PFSK-1 (cell line): ENCODE measurements at regions not wholly inside any gene's neighbourhood (a gene's known extent, or its start where the extent isn't known, plus 50 kb on each side); places are given as distances from the start of the nearest gene placed in this dataset.

Source experiments
- FOXP2 ChIP-seq: optimal IDR thresholded peaks from 2 replicates; pipeline ENCODE3; 2011; ENCODE audit warnings: borderline replicate concordance, control low read depth, inconsistent platforms; ENCODE audit not compliant: insufficient read depth; ENCODE audit errors: extremely low read length, extremely low read depth
- POLR2AphosphoS5 ChIP-seq: IDR thresholded peaks from 2 replicates; pipeline ENCODE4 v1.6.1; 2012; ENCODE audit warnings: low read depth, mild to moderate bottlenecking, control low read depth, low read length, moderate library complexity
- SIN3A ChIP-seq: IDR thresholded peaks from 2 replicates; pipeline ENCODE4 v1.6.1; 2012; ENCODE audit warnings: mild to moderate bottlenecking, low read length, moderate library complexity, borderline replicate concordance; ENCODE audit not compliant: insufficient read depth
- TAF1 ChIP-seq: IDR thresholded peaks from 2 replicates; pipeline ENCODE4 v1.6.1; 2012; ENCODE audit warnings: low read length, control low read depth, borderline replicate concordance; ENCODE audit not compliant: insufficient read depth
- TF ChIP-seq, protein P1 (sequence below), 2 experiments: IDR thresholded peaks; 2 replicates each; pipeline versions ENCODE4 v1.6.1 to v1.8.0; 2011 to 2012; ENCODE audit warnings: low read depth in 2 of 2, low read length in 2 of 2, control low read depth in 1 of 2, inconsistent platforms in 1 of 2, mild to moderate bottlenecking in 1 of 2, moderate library complexity in 1 of 2; ENCODE audit not compliant: insufficient read depth in 1 of 2

DNA sequence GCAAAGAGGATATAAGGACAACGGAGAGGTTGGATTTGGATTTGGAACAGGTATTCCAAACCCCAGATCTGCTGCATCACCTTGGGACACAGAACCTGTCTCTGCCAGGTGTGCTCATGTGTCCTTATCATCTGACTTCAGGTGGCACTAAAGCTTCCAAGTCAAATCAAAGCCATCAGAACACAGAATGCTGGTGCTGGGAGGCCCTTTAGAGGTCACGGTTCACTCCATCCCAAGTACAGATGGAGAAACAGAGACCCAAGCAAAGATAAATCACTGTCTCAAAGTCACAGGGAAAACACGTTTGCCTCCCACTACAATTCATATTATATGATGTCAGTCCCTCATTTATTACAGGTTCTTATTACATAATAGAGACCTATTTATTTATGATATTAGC lies 72.8 kb downstream of the HES1 start:
- no peak for TF ChIP-seq FOXP2
- no peak for TF ChIP-seq TAF1
- no peak for TF ChIP-seq SIN3A
- TF ChIP-seq, protein P1, sequence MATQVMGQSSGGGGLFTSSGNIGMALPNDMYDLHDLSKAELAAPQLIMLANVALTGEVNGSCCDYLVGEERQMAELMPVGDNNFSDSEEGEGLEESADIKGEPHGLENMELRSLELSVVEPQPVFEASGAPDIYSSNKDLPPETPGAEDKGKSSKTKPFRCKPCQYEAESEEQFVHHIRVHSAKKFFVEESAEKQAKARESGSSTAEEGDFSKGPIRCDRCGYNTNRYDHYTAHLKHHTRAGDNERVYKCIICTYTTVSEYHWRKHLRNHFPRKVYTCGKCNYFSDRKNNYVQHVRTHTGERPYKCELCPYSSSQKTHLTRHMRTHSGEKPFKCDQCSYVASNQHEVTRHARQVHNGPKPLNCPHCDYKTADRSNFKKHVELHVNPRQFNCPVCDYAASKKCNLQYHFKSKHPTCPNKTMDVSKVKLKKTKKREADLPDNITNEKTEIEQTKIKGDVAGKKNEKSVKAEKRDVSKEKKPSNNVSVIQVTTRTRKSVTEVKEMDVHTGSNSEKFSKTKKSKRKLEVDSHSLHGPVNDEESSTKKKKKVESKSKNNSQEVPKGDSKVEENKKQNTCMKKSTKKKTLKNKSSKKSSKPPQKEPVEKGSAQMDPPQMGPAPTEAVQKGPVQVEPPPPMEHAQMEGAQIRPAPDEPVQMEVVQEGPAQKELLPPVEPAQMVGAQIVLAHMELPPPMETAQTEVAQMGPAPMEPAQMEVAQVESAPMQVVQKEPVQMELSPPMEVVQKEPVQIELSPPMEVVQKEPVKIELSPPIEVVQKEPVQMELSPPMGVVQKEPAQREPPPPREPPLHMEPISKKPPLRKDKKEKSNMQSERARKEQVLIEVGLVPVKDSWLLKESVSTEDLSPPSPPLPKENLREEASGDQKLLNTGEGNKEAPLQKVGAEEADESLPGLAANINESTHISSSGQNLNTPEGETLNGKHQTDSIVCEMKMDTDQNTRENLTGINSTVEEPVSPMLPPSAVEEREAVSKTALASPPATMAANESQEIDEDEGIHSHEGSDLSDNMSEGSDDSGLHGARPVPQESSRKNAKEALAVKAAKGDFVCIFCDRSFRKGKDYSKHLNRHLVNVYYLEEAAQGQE (IDR thresholded peaks at IDR 0.05; ENCODE audit: insufficient read depth in 1 of 2, low read depth in 2 of 2, low read length in 2 of 2), result no peak
- TF ChIP-seq POLR2AphosphoS5, result no peak

DNA sequence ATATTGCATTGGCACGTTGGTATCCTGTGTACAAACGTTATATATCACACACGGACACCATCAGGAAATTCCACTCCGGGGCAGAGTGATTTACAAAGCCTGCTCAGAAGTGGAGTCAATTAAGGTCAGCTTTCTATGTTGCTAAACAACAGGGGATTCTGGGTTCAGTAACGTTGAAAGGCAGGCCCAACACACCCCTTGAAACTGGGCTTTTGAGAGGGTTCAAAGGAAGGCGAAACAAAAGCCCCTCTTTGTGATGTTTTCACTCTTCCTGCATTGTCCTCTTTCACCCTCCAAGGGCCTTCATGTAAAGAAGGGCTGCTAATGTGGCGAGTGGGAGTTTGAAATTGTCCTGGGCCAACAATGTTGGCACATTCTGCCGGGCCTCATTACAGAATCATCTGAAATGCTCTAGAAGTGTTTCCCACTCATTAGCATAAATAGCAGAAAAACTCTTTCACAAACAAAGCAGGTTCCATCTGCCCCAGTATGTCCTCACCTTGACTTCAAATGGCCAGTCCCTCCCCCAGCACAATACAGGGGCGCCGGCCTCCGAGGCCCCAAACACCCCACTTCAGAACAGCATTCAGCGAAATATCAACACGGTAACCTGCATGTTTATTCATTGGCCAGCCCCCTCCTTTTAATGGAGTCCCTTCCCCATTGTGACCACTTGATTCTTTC lies 76.4 kb downstream of the HES1 start:
- no peak for TF ChIP-seq POLR2AphosphoS5
- TF ChIP-seq, protein P1 (IDR thresholded peaks at IDR 0.05; ENCODE audit: insufficient read depth in 1 of 2, low read depth in 2 of 2, low read length in 2 of 2), result no peak
- TF ChIP-seq FOXP2, result no peak
- TF ChIP-seq TAF1, result no peak
- TF ChIP-seq SIN3A, result no peak

DNA sequence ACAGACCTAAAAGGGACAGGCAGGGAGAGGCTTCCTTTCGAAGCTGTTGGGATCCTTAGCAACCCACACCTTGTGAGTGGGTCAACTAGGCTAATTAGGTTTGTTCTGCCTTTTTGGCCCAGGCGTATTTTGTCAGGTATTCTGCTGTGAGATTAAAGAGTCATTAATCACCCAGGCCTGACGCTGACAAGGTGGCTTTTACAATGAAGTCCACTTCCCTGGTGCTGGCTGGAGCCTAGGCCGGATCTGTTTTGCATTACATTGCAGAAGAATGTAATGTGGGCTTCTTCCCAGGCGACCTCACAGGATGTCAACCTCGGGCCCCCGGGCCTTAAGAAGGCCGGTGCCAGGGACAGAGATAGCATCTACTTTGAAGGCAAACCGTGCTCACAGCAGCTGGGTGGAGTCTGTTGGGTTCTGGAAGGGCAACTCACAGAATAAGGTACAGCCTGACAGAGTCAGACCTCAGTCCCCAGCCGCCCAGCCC lies 76.9 kb downstream of the HES1 start:
- TF ChIP-seq POLR2AphosphoS5 (no peak), TAF1 (no peak), SIN3A (no peak), FOXP2 (no peak)
- TF ChIP-seq, protein P1 (IDR thresholded peaks at IDR 0.05; ENCODE audit: insufficient read depth in 1 of 2, low read depth in 2 of 2, low read length in 2 of 2), result no peak

DNA sequence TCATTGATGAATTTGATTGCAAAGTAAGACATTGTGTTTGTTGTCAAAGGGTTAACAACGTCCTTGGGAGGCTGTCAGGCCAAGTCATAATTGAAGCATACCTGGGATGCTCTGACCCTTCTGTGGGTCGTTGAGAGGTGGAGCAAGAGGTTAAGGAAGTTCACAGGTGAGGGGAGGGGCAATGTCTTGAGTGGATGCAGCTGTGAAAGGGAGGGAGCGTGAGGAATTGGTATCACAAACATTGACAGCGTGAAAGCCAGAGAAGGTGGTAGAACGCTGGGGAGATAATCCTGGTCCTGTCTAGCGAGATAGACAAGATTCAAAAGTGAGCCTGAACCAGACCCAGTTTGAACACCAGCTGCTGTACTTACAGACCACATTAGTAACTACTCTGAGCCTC lies 79.4 kb downstream of the HES1 start:
- TF ChIP-seq SIN3A (no peak), POLR2AphosphoS5 (no peak), FOXP2 (no peak), TAF1 (no peak)
- TF ChIP-seq, protein P1 (IDR thresholded peaks at IDR 0.05; ENCODE audit: insufficient read depth in 1 of 2, low read depth in 2 of 2, low read length in 2 of 2), result no peak
